Dendritic cell treated with granulocyte-macrophage colony-stimulating factor and Interleukin-4, amounts not matched to agents 40 ng/mL and 50 ng/mL, for 4 days (primary cell): ENCODE measurements at regions not wholly inside any gene's neighbourhood (a gene's known extent, or its start where the extent isn't known, plus 50 kb on each side); places are given as distances from the start of the nearest gene placed in this dataset.

ENCODE experiments used
- H3K27ac Mint-ChIP-seq: one replicate; pipeline ENCODE4 v1.8.0; 2022; ENCODE audit warnings: mild to moderate bottlenecking, mixed read lengths
- H3K27me3 Mint-ChIP-seq: one replicate; pipeline ENCODE4 v1.8.0; 2022; ENCODE audit warnings: mild to moderate bottlenecking, mixed read lengths
- H3K36me3 Mint-ChIP-seq: one replicate; pipeline ENCODE4 v1.8.0; 2022; ENCODE audit warnings: low read depth, mixed read lengths
- H3K4me1 Mint-ChIP-seq: one replicate; pipeline ENCODE4 v1.8.0; 2022; ENCODE audit warnings: low read depth, mixed read lengths
- H3K4me3 Mint-ChIP-seq: one replicate; pipeline ENCODE4 v1.8.0; 2022; ENCODE audit warnings: mild to moderate bottlenecking, moderate library complexity, mixed read lengths
- H3K9me3 Mint-ChIP-seq: one replicate; pipeline ENCODE4 v1.8.0; 2022; ENCODE audit warnings: mixed read lengths
- intact Hi-C: fragments of 100-400 bp; cut with micrococcal nuclease; formaldehyde crosslinking; loops from one replicate; pipeline ENCODE4 v1.15.0; 2022

DNA sequence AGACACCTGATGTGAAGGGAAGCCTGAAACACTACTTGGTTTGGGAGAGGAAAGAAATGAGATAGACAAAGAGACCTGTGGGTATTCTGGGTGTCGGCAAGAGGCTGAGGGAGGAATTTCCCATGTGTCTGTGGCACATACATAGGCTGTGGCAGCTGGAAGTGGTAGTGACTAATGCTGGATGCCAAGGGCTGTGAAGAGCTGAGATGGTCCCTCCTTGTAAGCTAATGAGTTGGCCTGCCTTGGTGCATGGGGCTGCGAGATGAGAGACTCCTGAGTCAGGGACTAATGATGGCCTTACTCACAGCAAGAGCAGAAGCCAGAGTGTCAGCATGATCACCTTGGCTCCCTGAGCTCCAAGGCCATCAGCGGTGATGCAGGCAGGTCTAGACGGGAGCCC is 119.0 kb upstream of the EEPD1 start:
- H3K27ac Mint-ChIP-seq = no peak overlapping the region
- H3K4me1 Mint-ChIP-seq = no peaks in the 10 kb centered on the region
- H3K27me3 Mint-ChIP-seq = peaks cover 40% of the 10 kb centered on the region
- no peaks in the 10 kb centered on the region for H3K9me3 Mint-ChIP-seq
- H3K36me3 Mint-ChIP-seq = no peaks in the 10 kb centered on the region
- H3K4me3 Mint-ChIP-seq = no peak overlapping the region
- intact Hi-C loops = no loop called here

DNA sequence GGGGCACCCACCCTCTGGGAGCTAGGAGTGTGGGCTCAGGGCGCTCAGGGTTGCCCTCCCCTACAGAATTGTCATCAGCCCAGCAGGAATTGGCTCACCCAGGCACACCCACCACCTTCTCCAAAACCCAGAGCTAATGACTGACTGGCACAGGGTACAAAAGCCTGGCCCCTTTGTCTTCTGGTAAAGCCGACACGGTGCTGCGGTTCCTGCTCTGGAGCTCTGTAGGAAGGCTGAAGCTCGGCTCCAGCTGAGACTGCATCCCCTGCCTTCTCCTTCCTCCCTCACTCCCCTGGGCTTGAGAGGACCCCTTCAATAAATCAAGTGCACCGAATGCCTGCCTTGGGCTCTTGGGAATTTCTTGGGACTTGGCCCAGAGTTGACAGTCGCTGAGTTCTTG is 117.9 kb upstream of the EEPD1 start:
- Mint-ChIP-seq H3K4me1 (no peaks in the 10 kb centered on the region), H3K27ac (no peak overlapping the region), H3K4me3 (no peak overlapping the region), H3K27me3 (peaks cover 43% of the 10 kb centered on the region), H3K9me3 (no peaks in the 10 kb centered on the region), H3K36me3 (no peaks in the 10 kb centered on the region)
- intact Hi-C loops = no loop called here

DNA sequence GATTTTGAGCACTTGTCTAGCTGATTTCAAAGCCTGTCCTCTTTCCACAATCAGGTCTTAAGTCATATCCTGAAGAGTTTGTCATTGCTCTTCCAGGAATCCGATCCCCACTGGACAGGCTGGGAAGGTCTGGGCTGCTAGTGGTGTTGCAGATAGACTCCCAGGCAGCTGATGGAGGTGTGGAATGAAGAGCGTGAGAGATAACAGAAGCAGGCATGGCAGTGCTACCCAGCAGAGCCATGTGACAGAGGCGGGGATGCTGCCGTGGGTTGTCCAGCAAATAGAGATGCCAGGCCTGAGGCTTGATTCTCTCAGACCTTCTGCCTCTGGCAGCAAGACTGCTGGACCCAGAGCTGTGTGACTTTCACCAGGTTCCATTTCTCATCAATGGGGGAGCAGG is 116.5 kb upstream of the EEPD1 start:
- no peak overlapping the region for H3K4me3 Mint-ChIP-seq
- H3K27me3 Mint-ChIP-seq = peaks cover 39% of the 10 kb centered on the region
- no peaks in the 10 kb centered on the region for H3K36me3 Mint-ChIP-seq
- peaks cover under 1% of the 10 kb centered on the region for H3K4me1 Mint-ChIP-seq
- H3K27ac Mint-ChIP-seq = no peak overlapping the region
- H3K9me3 Mint-ChIP-seq = no peaks in the 10 kb centered on the region
- intact Hi-C loops = no loop called here

DNA sequence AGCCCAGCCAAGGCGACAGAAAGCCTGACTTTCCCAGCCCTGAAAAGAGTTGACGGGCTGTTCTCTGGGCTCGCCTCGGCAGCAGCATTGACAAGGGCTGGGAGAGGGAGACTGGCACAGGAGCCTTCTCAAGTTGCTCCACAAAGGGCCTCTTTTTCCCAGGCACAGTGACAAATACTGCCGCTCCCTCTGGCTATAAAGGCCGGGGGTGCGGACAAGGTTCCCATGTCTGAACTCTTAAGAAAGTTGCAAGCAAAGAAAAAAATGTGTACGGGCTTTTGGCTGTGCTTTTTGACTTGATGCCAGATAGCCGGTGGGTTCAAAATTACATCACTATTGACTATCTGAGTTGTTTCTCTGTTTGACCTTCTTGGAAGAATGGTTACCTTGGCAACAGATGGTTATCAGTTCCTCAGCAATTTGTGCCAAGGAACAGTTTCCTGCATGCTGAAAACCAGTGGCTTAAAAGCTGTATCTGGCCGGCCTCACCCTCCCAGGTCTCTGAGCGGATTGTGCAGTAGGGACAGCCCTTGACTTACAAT is 115.9 kb upstream of the EEPD1 start:
- intact Hi-C loops = no loop called here
- no peak overlapping the region for H3K4me3 Mint-ChIP-seq
- no peaks in the 10 kb centered on the region for H3K36me3 Mint-ChIP-seq
- H3K4me1 Mint-ChIP-seq = peaks cover 6% of the 10 kb centered on the region
- H3K27me3 Mint-ChIP-seq = peaks cover 41% of the 10 kb centered on the region
- no peaks in the 10 kb centered on the region for H3K9me3 Mint-ChIP-seq
- no peak overlapping the region for H3K27ac Mint-ChIP-seq

DNA sequence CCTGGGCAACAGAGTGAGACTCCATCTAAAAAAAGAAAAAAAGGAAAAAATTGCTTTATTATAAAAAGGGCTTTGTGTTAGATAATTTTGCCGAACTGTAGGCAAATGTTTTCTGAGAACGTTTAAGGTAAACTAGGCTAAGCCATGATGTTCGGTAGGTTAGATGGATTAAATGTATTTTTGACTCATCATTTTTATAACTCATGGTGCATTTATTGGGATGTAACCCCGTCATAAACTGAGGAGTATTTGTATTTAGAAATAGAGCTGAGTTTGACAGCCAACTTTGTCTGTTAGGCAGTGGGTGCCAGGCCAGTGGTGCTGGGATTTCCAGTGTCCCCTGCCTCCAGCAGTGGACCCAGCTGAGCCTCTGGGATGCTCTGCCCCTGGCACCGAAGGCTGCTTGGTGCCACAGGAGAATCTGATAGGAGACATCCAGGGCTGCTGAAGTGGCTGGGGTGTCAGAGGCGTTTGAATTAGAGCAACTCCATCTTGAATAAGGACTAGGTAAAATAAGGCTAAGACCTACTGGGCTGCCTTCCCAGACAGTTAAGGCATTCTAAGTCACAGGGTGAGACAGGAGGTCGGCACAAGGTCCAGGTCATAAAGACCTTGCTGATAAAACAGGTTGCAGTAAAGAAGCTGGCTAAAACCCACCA is 114.9 kb upstream of the EEPD1 start:
- intact Hi-C loops = no loop called here
- H3K4me1 Mint-ChIP-seq = peaks cover 10% of the 10 kb centered on the region
- no peak overlapping the region for H3K4me3 Mint-ChIP-seq
- H3K36me3 Mint-ChIP-seq = no peaks in the 10 kb centered on the region
- H3K27me3 Mint-ChIP-seq = peaks cover 41% of the 10 kb centered on the region
- H3K9me3 Mint-ChIP-seq = no peaks in the 10 kb centered on the region
- H3K27ac Mint-ChIP-seq = no peak overlapping the region

DNA sequence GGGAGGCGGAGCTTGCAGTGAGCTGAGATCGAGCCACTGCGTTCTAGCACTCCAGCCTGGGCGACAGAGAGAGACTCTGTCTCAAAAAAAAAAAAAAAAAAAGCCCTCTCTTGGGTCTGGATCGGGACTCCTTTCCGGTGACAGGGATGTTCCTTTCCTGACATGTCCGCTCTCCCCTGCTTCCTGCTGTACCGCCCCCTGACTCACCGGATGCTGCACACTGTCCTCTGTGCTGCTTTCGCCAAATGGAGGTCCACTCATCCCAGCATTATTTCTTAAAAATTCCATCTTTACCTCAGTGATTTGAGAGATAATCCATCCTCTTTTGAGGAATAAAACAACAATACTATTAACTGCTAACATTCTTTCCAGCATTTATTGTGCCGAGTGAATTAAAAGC is 113.8 kb upstream of the EEPD1 start:
- intact Hi-C loops = no loop called here
- Mint-ChIP-seq H3K27me3 (peaks cover 35% of the 10 kb centered on the region), H3K9me3 (no peaks in the 10 kb centered on the region), H3K4me3 (no peak overlapping the region), H3K4me1 (peaks cover 10% of the 10 kb centered on the region), H3K27ac (no peak overlapping the region), H3K36me3 (no peaks in the 10 kb centered on the region)

DNA sequence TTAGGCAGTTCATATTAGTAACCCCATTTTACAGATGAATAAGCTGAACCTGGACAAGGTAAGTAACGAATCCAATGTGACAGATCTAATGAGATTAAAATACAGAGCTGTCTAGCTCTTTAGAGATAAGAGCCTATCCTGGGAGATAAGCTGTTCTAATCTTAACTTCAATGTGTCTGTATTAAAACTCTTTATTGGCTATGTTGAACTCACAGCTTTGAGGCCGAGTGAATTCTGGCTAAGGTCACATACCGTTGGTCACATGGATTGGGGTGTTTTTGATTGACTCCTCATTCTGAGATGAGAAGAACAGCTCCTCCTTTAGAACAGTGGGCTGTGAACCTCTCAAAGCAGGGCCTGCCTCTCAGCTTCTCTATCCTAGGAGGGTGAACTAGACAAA is 113.4 kb upstream of the EEPD1 start:
- intact Hi-C loops = no loop called here
- no peak overlapping the region for H3K27ac Mint-ChIP-seq
- no peaks in the 10 kb centered on the region for H3K36me3 Mint-ChIP-seq
- H3K27me3 Mint-ChIP-seq = peaks cover 34% of the 10 kb centered on the region
- H3K9me3 Mint-ChIP-seq = no peaks in the 10 kb centered on the region
- H3K4me3 Mint-ChIP-seq = no peak overlapping the region
- peaks cover 10% of the 10 kb centered on the region for H3K4me1 Mint-ChIP-seq

DNA sequence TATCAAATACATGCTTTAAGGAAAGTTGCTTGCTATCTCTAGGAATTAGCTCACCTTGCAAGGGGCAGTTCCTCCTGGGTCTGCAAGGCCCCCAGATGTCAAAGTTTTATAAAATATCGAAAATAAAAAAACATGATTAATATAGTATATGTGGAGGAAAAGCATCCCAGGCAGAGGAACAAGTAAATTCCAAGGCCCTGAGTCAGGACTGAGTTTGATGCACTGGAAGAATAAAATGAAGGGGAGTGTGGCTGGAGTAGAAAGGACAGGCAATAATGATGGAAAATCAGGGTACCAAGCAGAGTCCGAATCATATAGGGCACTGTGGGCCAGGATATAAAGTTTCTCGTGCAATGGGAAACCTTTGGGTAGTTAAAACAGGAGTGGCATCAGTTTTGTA is 112.4 kb upstream of the EEPD1 start:
- intact Hi-C loops = no loop called here
- H3K27ac Mint-ChIP-seq = no peak overlapping the region
- H3K36me3 Mint-ChIP-seq = no peaks in the 10 kb centered on the region
- H3K4me1 Mint-ChIP-seq = peaks cover 12% of the 10 kb centered on the region
- no peak overlapping the region for H3K4me3 Mint-ChIP-seq
- H3K27me3 Mint-ChIP-seq = peaks cover 30% of the 10 kb centered on the region
- no peaks in the 10 kb centered on the region for H3K9me3 Mint-ChIP-seq

DNA sequence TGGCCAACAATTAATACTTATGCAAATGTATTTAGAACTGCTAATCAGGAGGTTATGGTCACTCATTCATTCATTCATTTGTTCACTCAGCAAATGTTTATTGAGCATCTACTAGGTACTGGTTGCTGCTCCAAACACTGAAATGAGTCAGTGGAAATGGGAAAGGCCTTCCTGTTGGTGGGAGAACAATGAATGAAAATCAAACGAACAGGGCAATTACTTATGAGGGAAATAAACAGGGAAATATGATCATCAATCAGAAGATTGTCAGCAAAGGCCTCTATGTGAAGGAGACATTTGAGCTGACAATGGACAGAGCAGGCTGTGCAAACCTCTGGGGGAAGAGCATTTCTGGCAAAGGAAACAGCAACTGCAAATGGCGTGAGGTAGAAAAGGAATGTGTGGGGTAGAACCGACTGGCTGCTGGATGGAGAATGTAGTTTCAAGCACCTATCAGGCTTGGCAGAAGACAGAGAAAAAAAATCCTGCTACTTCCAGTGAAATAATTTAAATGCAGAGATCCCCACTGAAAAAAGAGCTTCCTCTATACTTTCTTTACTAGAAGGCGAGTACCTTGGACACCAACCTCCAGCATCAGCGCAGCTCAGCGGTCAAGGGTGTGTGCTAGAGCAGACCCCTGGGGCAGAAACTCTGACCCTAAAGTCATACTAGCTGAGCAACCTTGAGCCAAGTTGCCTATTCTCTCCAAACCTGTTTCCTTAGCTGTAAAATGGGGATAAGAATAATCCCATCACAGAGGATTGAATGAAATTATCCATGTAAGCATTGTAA is 108.8 kb upstream of the EEPD1 start:
- no peaks in the 10 kb centered on the region for H3K36me3 Mint-ChIP-seq
- peaks cover 37% of the 10 kb centered on the region for H3K4me1 Mint-ChIP-seq
- no peaks in the 10 kb centered on the region for H3K9me3 Mint-ChIP-seq

DNA sequence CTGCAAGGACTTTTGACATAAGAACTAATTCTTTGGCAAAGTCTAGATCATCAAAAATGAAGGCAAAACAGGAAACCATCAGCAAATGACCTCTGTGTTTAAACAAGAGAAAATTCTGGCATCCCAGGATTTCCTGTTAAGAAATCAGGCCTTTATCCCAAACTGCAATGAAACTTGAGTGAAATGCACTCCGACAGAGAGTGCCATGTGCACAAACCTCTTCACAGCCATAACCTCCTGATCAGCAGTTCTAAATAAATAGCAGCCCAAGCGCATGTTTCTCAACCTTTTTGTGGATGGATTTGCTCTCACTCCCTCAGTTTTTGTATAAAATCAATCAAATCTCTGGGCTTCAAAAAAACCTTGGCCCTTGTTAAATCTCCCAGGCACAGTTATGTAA is 107.7 kb upstream of the EEPD1 start:
- no peaks in the 10 kb centered on the region for H3K36me3 Mint-ChIP-seq
- H3K27me3 Mint-ChIP-seq = peaks cover 17% of the 10 kb centered on the region
- H3K9me3 Mint-ChIP-seq = no peaks in the 10 kb centered on the region
- intact Hi-C loops = no loop called here
- H3K4me1 Mint-ChIP-seq = peaks cover 38% of the 10 kb centered on the region
- H3K27ac Mint-ChIP-seq = no peak overlapping the region
- no peak overlapping the region for H3K4me3 Mint-ChIP-seq

More for the DNA sequence above, 108.8 kb upstream of the EEPD1 start:
- H3K27ac Mint-ChIP-seq = no peak overlapping the region
- H3K4me3 Mint-ChIP-seq = no peak overlapping the region
- intact Hi-C loops = no loop called here
- peaks cover 17% of the 10 kb centered on the region for H3K27me3 Mint-ChIP-seq

DNA sequence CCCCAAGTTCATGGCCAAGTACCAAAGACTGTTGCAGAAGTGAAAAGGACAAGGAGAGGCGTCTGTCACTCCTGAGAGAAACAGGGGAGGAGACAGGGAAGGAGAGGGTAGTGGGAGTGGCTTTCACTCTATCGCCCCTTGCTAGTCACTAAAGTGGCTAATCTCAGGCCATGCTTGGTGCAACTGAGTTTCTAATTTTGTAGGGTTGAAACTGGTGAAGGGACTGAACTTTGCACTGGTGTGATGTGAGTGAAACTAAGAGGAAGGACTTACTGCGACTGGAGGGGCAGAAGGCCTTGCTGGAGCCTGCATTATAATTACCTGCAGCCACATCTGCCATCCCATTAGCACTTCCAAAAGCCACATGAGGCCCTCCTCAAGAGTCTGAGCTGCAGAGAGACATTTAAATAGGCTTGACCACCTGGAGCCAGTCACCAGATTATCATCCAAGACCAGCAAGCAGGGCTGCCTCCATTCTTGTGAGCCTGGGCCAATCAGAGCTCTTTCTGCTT is 107.2 kb upstream of the EEPD1 start:
- no peaks in the 10 kb centered on the region for H3K9me3 Mint-ChIP-seq
- peaks cover 18% of the 10 kb centered on the region for H3K27me3 Mint-ChIP-seq
- H3K4me1 Mint-ChIP-seq = peaks cover 38% of the 10 kb centered on the region
- H3K4me3 Mint-ChIP-seq = no peak overlapping the region
- H3K36me3 Mint-ChIP-seq = no peaks in the 10 kb centered on the region
- intact Hi-C loops = no loop called here
- H3K27ac Mint-ChIP-seq = no peak overlapping the region

DNA sequence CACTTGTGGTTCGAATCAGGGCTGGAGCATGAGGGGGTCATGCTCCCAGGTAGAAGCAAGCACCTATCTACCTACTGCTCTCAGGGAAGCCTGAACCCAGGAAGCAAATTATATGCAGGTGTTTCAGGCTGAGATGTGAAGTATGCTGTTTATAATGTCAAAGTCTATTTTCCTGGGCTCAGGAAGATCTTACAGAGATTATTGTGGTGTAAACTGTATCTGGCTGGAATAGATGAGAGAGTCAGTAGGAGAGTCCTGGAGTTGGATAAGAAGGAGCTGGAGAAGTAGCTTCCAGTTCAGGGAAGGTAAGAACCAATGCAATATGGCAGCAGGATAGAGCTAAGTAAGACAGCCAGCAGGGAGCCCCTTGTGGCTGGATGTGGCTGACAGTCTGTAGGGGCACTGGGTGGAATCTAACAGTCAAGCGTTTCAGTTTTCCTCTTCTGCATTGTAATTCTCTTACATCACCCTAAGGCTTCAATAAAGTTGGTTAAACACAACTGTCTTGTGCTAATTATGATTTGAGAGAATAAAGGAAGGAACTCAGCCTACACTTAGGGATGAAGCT is 105.9 kb upstream of the EEPD1 start:
- peaks cover 16% of the 10 kb centered on the region for H3K27me3 Mint-ChIP-seq
- H3K27ac Mint-ChIP-seq = no peak overlapping the region
- no peaks in the 10 kb centered on the region for H3K9me3 Mint-ChIP-seq
- H3K36me3 Mint-ChIP-seq = no peaks in the 10 kb centered on the region
- no peak overlapping the region for H3K4me3 Mint-ChIP-seq
- intact Hi-C loops = no loop called here
- H3K4me1 Mint-ChIP-seq = peaks cover 33% of the 10 kb centered on the region

DNA sequence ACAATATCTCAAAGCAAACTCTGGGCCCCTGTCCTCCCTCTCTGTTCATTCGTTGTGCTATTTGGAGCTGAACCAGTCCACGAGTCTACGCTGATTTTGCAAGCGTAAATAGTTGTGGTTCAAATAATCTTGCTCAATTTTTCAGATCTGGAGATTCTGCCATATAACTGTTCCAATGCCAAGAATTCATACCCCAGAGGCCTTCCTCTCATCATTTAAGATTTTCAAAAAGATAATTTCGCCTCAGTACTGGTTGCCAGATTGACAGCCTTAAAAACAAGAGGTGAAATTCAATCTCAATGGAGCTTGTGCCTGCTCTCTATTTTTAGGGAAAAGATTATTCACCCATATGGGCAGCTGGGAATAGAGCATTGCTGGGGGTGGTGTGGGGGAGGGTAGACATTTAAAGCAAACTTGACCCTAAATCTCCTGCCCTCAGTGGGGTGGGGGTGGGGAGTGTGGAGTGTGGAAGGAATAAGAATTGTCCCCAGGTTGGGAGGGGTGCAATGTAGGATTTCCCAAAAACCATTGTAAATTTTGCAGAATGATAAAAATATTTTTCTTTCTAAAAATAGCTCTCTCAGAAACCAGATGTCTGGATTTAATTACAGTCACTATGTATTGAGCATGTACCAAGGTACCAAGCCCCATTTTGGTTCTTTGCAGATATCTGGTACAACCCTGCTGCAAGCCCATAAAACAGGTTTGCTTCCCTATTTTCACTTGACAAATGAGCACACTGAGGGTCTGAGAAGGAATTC is 104.7 kb upstream of the EEPD1 start:
- Mint-ChIP-seq H3K9me3 (no peaks in the 10 kb centered on the region), H3K4me3 (no peak overlapping the region), H3K4me1 (peaks cover 29% of the 10 kb centered on the region), H3K27ac (no peak overlapping the region), H3K36me3 (no peaks in the 10 kb centered on the region), H3K27me3 (peaks cover 12% of the 10 kb centered on the region)
- intact Hi-C loops = no loop called here

DNA sequence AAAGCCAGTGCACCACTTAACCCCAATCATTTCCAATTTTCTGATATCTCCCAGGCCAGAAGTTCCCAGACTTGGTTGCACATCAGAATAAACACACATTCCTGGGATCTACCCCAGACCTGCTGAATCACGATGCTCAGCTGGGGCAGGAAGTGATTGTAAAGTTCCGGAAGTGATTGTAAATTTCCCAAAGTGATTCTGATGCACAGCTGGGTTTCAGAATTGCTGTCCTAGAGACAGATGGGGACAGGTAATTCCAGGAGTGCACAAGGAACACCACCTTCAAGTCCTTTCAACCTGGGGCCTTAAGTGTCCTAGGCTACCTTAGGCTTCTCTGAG is 104.2 kb upstream of the EEPD1 start:
- Mint-ChIP-seq H3K27me3 (peaks cover 13% of the 10 kb centered on the region), H3K36me3 (no peaks in the 10 kb centered on the region), H3K9me3 (no peaks in the 10 kb centered on the region), H3K27ac (no peak overlapping the region), H3K4me3 (no peak overlapping the region), H3K4me1 (peaks cover 29% of the 10 kb centered on the region)
- intact Hi-C loops = no loop called here
